ENCODE measurements at regions not wholly inside any gene's neighbourhood (a gene's known extent, or its start where the extent isn't known, plus 50 kb on each side); places are given as distances from the start of the nearest gene placed in this dataset.
"Not testable (repeated sequence)": the region's sequence is repeated elsewhere in the genome, so short reads cannot be mapped to it uniquely, and the experiment has no call there.

DNA sequence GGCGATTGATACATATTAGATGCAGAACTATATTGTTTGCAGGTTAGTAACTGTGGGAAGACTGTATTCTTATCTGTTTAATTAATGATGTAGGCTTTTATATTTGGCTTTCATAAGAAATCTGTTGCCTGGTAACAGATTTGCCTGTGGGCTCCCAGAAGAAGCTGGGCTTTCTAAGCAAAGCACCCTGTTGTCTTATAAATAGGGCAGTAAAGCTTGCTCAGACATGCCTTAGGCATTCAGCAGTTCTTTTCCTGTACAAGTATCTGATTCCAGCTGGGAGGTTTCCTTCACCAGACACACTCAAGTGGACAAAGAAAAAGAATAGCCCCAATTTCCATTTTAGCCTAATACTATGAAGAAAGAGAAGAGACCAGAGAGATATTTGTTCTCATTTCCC, 524.0 kb downstream of the LRRIQ3 start:
- no peak for ATAC-seq
- no peak for FAIRE-seq

DNA sequence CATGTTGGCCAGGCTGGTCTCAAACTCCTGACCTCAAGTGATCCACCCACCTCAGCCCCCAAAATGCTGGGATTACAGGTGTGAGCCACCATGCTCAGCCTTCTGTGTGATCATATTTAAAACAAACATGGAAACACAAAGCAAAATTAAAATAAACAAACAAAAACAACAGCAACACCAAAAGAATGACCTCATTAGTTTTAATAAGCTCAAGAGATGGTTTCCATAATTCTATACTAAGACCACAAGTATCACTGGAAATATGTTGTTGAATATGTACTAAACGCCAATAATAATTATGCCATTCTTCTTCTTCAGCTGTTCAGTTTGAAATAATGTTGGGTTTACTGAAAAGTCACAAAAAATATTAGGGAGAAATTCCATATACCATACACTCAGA, 526.4 kb downstream of the LRRIQ3 start:
- H3K9me3 ChIP-seq: no peaks in the 10 kb centered on the region
- DNase-seq: no peak
- WGBS, 2 donors: 51 to 66% methylated on average over 1 of the region's 1 CpG
- no peak for FAIRE-seq
- intact Hi-C loops (cut with DNase I): no loop called here
- ATAC-seq: no peak
- no peaks in the 10 kb centered on the region for H3K27me3 ChIP-seq
- TF ChIP-seq, protein P1, sequence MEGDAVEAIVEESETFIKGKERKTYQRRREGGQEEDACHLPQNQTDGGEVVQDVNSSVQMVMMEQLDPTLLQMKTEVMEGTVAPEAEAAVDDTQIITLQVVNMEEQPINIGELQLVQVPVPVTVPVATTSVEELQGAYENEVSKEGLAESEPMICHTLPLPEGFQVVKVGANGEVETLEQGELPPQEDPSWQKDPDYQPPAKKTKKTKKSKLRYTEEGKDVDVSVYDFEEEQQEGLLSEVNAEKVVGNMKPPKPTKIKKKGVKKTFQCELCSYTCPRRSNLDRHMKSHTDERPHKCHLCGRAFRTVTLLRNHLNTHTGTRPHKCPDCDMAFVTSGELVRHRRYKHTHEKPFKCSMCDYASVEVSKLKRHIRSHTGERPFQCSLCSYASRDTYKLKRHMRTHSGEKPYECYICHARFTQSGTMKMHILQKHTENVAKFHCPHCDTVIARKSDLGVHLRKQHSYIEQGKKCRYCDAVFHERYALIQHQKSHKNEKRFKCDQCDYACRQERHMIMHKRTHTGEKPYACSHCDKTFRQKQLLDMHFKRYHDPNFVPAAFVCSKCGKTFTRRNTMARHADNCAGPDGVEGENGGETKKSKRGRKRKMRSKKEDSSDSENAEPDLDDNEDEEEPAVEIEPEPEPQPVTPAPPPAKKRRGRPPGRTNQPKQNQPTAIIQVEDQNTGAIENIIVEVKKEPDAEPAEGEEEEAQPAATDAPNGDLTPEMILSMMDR (IDR thresholded peaks at IDR 0.05): no peak
- H3K4me3 ChIP-seq: no peak overlapping the region
- no peaks in the 10 kb centered on the region for H3K36me3 ChIP-seq
- H3K4me1 ChIP-seq: no peaks in the 10 kb centered on the region
- no peak overlapping the region for H3K27ac ChIP-seq

More for the DNA sequence above, 524.0 kb downstream of the LRRIQ3 start:
- Histone ChIP-seq H3K36me3 (no peaks in the 10 kb centered on the region), H3K27me3 (no peaks in the 10 kb centered on the region), H3K4me3 (no peak overlapping the region), H3K9me3 (no peaks in the 10 kb centered on the region), H3K4me1 (no peaks in the 10 kb centered on the region), H3K27ac (no peak overlapping the region)
- no peak for DNase-seq
- TF ChIP-seq, protein P1 (IDR thresholded peaks at IDR 0.05): no peak
- 70% methylated on average over 1 of the region's 1 CpG for WGBS, 2 donors
- intact Hi-C loops (cut with DNase I): no loop called here

DNA sequence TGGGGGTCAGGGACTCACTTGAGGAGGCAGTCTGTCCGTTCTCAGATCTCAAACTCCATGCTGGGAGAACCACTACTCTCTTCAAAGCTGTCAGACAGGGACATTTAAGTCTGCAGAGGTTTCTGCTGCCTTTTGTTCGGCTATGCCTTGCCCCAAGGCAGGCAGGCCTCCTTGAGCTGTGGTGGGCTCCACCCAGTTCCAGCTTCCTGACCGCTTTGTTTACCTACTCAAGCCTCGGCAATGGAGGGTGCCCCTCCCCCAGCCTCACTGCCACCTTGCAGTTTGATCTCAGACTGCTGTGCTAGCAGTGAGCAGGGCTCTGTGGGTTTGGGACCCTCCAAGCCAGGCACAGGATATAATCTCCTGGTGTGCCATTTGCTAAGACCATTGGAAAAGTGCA, 530.0 kb downstream of the LRRIQ3 start:
- H3K27ac ChIP-seq; H3K4me1 ChIP-seq; FAIRE-seq; DNase-seq; ATAC-seq; H3K27me3 ChIP-seq; intact Hi-C loops (cut with DNase I); H3K4me3 ChIP-seq; H3K9me3 ChIP-seq; H3K36me3 ChIP-seq: not testable (repeated sequence)
- 57 to 75% methylated on average over 3 to 4 of the region's 4 CpGs for WGBS, 2 donors

DNA sequence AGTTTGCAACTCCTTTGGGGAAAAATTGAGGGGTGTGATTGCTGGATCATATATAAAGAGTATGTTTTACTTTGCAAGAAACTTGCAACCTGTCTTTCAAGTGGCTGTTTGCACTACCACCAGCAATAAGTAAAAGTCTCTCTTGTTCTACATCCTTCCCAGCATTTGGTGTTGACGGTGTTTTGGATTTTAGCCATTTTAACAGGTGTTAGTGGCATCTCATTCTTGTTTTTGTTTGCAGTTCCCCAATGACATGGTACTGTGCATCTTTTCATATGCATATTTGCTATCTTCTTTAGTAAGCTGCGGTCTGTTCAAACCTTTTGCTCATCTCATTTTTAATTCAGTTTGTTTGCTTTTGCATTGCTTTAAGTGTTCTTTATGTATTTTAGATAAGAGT, 535.5 kb downstream of the LRRIQ3 start:
- H3K4me3 ChIP-seq: no peak overlapping the region
- DNase-seq (no peak), FAIRE-seq (no peak), ATAC-seq (no peak)
- TF ChIP-seq, protein P1 (IDR thresholded peaks at IDR 0.05): no peak
- H3K36me3 ChIP-seq: no peaks in the 10 kb centered on the region
- H3K27ac ChIP-seq: no peak overlapping the region
- no peaks in the 10 kb centered on the region for H3K27me3 ChIP-seq
- no peaks in the 10 kb centered on the region for H3K9me3 ChIP-seq
- intact Hi-C loops (cut with DNase I): no loop called here
- H3K4me1 ChIP-seq: no peaks in the 10 kb centered on the region
- 17 to 19% methylated on average over 2 of the region's 2 CpGs for WGBS, 2 donors

DNA sequence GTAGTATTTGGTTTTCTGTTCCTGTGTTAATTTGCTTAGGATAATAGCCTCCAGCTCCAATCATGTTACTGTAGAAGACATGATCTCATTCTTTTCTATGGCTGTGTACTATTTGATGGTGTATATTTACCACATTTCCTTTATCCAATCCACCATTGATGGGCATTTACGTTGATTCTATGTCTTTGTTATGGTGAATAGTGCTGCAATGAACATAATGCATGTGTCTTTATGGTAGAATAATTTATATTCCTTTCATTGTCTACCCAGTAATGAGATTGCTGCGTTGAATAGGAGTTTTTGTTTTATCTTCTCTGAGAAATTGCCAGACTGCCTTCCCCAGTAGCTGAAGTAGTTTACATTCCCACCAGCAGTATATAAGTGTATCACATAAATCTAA, 538.8 kb downstream of the LRRIQ3 start:
- ATAC-seq (no peak), FAIRE-seq (no peak), DNase-seq (no peak)
- intact Hi-C loops (cut with DNase I): no loop called here
- Histone ChIP-seq H3K4me1 (no peaks in the 10 kb centered on the region), H3K4me3 (no peak overlapping the region), H3K9me3 (no peaks in the 10 kb centered on the region), H3K36me3 (no peaks in the 10 kb centered on the region), H3K27me3 (no peaks in the 10 kb centered on the region), H3K27ac (no peak overlapping the region)
- TF ChIP-seq, protein P1 (IDR thresholded peaks at IDR 0.05): no peak
- 54 to 64% methylated on average over 2 of the region's 2 CpGs for WGBS, 2 donors

DNA sequence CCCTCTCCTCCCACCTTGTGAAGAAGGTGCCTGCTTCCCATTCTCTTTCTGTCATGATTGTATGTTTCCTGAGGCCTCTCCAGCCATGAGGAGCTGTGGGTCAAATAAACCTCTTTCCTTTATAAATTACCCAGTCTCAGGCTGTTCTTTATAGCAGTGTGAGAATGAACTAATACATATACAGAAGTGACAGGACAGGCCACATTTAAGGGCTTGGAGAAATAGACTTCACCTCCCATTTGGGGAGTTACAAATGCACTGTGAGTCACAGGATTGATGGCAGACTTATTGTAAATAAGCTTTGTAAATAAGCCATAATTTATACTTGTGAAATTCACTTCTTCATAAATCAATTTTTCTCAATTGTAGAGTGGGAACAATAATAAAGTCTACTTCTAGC, 543.3 kb downstream of the LRRIQ3 start:
- Histone ChIP-seq H3K27me3 (no peaks in the 10 kb centered on the region), H3K4me1 (no peaks in the 10 kb centered on the region), H3K4me3 (no peak overlapping the region), H3K36me3 (no peaks in the 10 kb centered on the region), H3K27ac (no peak overlapping the region), H3K9me3 (no peaks in the 10 kb centered on the region)
- no peak for FAIRE-seq
- TF ChIP-seq, protein P1 (IDR thresholded peaks at IDR 0.05): no peak
- DNase-seq: no peak
- ATAC-seq: no peak
- intact Hi-C loops (cut with DNase I): no loop called here

All from pancreas (tissue), 10 donors.